T-helper 2 cell treated with Interferon-gamma antibody and Interleukin-4, amounts not matched to agents 100 ng/mL and 5 ng/mL, for 36 hours (primary cell): ENCODE measurements at regions not wholly inside any gene's neighbourhood (a gene's known extent, or its start where the extent isn't known, plus 50 kb on each side); places are given as distances from the start of the nearest gene placed in this dataset.

Experiments used
- intact Hi-C: fragments of 100-400 bp; cut with micrococcal nuclease; formaldehyde crosslinking; loops from one replicate; pipeline ENCODE4 v1.15.1; 2023

GRCh38 chr9:105062222-105062855 is 134.4 kb upstream of the ABCA1 start:
- intact Hi-C loops = no loop called here

- intact Hi-C loops = no loop called here
Measured at GRCh38 chr9:105064248-105065097, 136.5 kb upstream of the ABCA1 start.

- intact Hi-C loops = no loop called here
Measured at GRCh38 chr9:105065098-105066088, 137.4 kb upstream of the ABCA1 start.

DNA sequence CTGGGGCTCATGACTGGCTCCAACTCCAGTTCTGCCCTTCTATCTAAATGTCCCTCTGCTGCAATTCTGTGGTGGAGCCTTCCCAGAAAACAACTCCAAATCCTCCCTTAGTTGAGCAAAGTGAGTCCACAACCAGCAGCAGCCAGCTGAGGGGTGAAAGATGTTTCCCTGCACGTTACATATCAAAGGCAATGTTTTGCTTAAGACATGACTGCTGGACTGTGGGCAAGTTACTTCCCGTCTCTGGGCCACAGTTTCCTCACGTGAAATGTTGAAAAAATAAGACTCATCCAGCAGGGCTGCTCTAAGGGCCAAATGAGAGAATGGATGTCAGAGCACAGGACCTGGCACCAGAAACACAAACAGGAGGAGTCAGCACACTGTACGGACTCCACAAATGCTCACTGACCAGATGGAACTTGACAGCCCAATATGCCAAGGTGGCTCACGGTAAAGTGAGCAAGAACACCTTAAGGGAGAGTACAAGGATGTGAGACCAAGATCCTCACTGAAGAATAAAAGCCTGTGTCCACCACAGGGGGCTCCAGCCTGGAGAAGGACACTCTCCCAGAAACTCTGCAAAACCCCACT is 138.4 kb upstream of the ABCA1 start:
- intact Hi-C loops = no loop called here

- intact Hi-C loops = no loop called here
Measured at GRCh38 chr9:105067895-105068580, 140.1 kb upstream of the ABCA1 start.

DNA sequence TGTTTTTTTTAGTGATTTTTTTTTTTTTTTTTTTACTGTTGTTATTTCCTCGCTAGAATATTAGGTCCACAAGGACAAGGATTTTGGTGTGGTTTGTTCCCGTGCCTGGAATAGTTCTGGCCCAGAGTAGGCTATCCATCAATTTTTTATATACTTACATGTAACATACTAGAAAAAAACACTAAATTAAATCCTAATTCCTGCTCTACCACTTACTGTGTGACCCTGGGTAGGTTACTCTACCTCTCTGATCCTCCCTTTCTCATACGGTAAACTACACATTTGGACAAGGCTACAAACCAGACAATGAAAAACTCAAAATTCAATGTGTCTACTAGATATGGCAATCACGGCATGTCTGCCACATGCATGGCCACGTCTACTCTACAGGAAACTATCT is 141.3 kb upstream of the ABCA1 start:
- intact Hi-C loops = no loop called here

DNA sequence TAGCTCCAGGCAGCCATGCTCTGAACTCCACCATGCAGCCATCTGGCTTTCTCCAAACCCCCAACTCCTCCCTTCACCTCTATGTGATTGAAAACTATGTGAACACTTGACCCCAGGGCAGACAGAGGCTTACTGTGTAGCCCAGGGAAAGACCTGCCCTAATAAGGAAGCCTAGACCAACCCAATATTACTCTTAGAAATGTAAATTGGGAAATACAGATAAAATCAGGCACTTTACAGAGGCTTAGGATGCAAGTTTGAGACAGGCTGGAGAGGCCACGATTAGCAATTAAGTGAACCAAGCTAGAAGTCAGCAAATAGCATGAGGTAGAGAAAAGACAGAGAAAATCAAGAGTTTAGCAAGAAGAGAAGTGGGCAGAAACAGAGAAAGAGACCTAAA is 141.7 kb upstream of the ABCA1 start:
- intact Hi-C loops = no loop called here

DNA sequence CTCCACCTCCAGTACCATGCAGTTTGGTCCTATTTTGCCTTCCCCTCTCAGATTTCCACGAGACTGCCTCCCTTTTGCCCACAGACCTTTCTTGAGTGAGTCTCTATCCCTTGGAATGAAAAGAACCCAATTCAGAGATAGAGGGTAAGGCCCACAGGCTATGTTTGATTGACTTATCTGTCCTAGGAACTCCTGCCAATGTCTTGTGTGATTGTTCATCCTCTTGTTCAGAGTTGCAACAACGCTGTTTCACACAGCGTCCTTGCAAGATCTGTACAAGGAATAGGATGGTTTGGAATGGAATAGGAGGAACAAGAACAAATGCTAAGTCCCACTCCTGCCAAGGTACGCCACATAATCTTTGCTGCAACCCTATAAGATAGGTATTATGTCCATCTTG is 142.2 kb upstream of the ABCA1 start:
- intact Hi-C loops = no loop called here

GRCh38 chr9:105072476-105072875 is 144.5 kb upstream of the ABCA1 start:
- intact Hi-C loops = no loop called here

GRCh38 chr9:105073147-105073546 is 145.2 kb upstream of the ABCA1 start:
- intact Hi-C loops = no loop called here

DNA sequence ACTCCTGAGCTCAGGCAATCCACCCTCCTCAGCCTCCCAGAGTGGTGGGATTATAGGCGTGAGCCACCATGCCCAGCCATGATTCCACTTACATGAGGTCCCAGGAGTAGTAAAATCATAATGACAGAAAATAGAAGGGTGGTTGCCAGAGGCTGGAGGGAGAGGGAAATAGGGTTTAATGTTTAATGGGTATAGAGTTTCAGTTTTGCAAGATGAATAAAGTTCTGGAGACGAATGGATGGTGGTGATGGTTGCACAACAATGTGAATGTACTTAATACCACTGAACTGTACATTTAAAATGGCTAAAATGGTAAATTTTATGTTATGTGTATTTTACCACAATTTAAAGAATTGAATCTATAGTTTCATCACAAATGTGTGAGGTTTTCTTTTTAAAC is 146.5 kb upstream of the ABCA1 start:
- intact Hi-C loops = no loop called here

GRCh38 chr9:105076729-105077128 is 148.8 kb upstream of the ABCA1 start:
- intact Hi-C loops = no loop called here

DNA sequence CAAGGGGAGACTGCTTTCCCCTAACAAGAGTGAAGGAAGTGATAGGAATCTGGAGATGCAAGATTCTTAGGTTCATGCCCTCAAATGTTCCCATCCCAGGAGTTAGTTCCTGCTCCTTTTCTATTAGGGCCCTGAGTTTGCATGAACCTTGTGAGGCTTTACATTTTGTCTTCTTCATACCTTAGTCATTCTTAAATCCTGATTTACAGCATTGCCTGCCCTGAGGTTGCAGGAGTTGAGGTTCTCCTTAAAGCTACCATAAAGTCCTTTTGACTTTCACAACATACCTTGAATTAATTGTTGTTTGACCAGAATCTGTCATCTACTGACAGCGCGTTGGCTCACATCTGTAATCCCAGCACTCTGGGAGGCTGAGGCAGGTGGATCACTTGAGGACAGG is 151.5 kb upstream of the ABCA1 start:
- intact Hi-C loops = no loop called here

- intact Hi-C loops = no loop called here
Measured at GRCh38 chr9:105082843-105083242, 154.9 kb upstream of the ABCA1 start.

GRCh38 chr9:105083256-105083655 is 155.3 kb upstream of the ABCA1 start:
- intact Hi-C loops = no loop called here

DNA sequence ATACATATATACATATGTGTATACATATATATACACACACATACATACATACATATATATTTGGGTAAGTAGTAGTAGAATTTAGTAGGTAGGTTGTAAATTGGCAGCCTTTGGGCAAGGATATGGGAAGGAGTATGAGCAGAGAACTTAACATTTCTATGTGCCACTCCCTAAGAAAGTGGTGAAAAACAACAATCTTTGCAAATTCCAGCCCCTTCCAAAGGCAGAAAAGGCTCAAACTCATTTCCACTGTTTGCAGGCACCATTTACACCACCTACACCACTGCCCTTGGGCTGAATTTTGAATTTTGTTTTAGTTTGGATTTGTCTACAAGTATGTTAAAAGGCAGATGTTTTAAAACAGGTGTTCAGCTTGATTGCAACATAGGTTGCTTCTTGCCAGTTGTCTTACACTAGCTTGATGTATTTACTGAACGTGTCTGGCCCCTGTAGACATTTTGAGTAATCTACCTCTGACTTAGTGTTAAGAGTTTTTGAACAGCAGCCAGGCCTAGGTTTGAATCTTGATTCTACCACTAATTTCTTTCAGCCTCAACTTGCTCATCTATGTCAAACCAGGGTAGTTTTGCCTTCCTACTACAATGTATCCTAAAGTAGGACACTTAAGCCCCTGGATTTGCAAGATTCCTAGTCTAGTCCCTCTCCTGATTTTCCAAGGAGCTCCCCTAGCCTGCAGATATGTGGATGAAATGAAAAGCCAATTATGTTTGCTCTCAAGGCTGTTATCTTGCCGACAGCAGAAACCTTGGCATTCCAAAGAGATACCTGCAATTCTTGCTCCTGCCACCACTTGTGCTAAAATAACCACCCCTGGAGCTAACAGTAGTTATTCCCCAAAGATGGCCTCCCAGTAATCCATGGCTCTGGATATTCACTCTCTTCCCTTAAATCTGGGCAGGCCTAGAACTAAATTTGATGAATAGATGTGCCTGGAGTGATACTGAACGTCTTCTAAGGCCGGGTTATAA is 156.2 kb upstream of the SLC44A1 start:
- intact Hi-C loops = no loop called here

- intact Hi-C loops = no loop called here
Measured at GRCh38 chr9:105089874-105090273, 154.6 kb upstream of the SLC44A1 start.

GRCh38 chr9:105091004-105091640 is 153.3 kb upstream of the SLC44A1 start:
- intact Hi-C loops = no loop called here

DNA sequence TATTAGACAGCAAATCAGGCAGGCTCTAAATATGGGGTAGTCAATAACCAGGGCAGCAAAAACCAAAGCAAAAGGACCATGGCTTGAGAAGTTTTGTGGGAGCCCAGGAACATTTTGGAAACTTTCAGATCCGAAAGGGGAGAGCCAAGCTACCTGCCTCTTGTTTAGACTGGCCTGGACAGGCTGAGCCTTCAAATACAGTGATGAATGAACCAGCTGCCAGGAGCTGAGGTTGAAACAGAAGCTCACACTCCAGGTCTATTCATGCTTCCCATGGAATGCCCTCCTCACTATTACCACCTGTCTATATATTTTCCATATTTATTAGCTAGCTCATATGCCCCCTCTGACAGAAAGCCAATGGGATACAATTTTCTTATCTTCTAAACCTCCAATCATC is 150.8 kb upstream of the SLC44A1 start:
- intact Hi-C loops = no loop called here
